Stomach (tissue), 4 donors: ENCODE measurements at regions not wholly inside any gene's neighbourhood (a gene's known extent, or its start where the extent isn't known, plus 50 kb on each side); places are given as distances from the start of the nearest gene placed in this dataset.

Source experiments
- CTCF ChIP-seq, 7 experiments: fragments of 450-650 bp in 4 of 7; fragments of 200-600 bp in 3 of 7; sonication (generic) in 3 of 7; IDR thresholded peaks; one replicate each; pipeline ENCODE4 v1.5.1; 2016 to 2019; ENCODE audit warnings: antibody characterized with exemption in 7 of 7, control low read depth in 2 of 7, mild to moderate bottlenecking in 1 of 7
- EP300 ChIP-seq: sonication (generic); formaldehyde crosslinking; IDR thresholded peaks from one replicate; pipeline ENCODE4 v1.6.1; 2017; ENCODE audit warnings: antibody characterized with exemption
- POLR2A ChIP-seq, 4 donors: fragments of 450-650 bp; IDR thresholded peaks; one replicate each; pipeline ENCODE4 v1.6.1; 2016; ENCODE audit warnings: antibody characterized with exemption in 4 of 4, control low read depth in 2 of 4, mild to moderate bottlenecking in 1 of 4, moderate library complexity in 1 of 4
- POLR2AphosphoS5 ChIP-seq, 3 donors: sonication (generic); formaldehyde crosslinking; IDR thresholded peaks; one replicate each; pipeline ENCODE4 v1.6.1; 2016; ENCODE audit warnings: antibody characterized with exemption in 3 of 3

- TF ChIP-seq POLR2A (IDR thresholded peaks at IDR 0.05) (no peak), CTCF (IDR thresholded peaks at IDR 0.05) (no peak), EP300 (no peak), POLR2AphosphoS5 (IDR thresholded peaks at IDR 0.05) (no peak)
These were observed 189.3 kb upstream of the CRY1 start for GRCh38 chr12:107282628-107283027.
